NOMO-1 treated with DMSO at 0.1 percent for 48 hours (cell line): ENCODE measurements at regions not wholly inside any gene's neighbourhood (a gene's known extent, or its start where the extent isn't known, plus 50 kb on each side); places are given as distances from the start of the nearest gene placed in this dataset.
"Not testable (repeated sequence)": the region's sequence is repeated elsewhere in the genome, so short reads cannot be mapped to it uniquely, and the experiment has no call there.

Experiments
- DNase-seq: peaks from one replicate; lab custom pipeline; 2025; ENCODE audit not compliant: unreplicated experiment; lab: John Stamatoyannopoulos, UW

DNA sequence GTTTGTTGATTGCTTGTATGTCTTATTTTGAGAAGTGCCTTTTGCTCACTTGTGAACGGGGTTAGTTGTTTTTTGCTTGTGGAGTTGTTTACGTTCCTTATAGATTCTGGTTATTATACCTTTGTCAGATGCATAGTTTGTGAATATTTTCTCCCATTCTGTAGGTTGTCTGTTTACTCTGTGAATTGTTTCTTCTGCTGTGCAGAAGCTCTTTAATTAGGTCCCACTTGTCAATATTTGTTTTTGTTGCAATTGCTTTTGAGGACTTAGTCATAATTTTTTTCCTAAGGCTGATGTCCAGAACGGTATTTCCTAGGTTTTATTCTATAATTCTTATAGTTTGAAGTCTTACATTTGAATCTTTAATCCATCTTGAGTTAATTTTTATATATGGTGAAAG lies 285.3 kb upstream of the GADL1 start:
- DNase-seq, result no peak

DNA sequence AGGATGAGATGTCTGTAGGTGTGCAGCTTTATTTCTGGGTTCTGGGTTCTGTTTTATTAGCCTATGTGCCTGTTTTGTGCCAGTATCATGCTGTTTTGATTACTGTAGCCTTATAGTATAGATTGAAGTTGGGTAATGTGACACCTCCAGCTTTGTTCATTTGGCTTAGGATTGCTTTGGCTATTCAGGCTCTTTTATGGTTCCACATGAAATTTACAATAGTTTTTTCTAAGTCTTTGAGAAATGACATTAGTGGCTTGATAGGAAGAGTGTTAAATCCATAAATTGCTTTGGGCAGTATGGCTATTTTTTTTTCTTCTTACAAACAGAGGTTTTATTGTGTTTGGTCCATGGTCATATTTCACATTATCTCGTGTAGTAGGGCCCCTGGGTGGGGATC lies 285.8 kb upstream of the GADL1 start:
- no peak for DNase-seq

DNA sequence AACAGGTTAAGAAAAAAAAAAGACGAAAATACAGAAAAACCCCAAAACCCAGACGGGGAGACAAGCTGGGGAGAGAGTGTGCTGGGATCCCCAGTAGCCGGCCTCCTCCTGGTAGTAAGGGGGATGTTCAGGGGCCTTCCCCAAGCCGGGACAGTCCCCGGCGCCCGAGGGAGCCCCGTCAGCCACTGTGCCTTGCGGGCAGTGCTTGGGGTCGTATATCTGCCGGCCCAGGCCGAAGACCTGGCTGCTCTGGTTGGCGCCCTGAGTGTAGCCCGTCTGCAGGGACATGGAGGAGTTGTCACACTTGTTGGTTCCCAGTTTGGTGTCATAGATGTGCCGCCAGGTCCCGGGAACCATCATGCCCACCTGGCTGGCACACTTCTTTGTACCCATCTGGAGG lies 287.2 kb upstream of the GADL1 start:
- DNase-seq, result no peak

DNA sequence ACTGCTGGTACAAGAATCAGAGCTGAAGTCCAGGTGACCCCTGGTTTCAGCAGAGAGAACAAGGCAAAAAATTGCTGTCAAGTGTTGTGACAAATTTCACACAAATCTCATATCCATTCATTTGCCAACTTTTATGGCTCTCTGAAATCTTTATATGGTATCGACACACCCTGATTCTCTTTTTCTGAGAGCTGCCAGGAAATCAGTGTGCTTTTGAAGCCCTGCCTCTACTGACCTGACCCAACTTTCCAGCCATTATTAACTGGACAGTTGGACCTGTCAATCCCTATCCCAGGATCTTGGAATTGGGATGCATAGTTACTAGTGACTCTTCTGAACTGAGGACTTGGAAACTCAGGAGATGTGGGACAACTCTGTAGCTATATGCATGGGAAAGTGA lies 288.2 kb upstream of the GADL1 start:
- no peak for DNase-seq

DNA sequence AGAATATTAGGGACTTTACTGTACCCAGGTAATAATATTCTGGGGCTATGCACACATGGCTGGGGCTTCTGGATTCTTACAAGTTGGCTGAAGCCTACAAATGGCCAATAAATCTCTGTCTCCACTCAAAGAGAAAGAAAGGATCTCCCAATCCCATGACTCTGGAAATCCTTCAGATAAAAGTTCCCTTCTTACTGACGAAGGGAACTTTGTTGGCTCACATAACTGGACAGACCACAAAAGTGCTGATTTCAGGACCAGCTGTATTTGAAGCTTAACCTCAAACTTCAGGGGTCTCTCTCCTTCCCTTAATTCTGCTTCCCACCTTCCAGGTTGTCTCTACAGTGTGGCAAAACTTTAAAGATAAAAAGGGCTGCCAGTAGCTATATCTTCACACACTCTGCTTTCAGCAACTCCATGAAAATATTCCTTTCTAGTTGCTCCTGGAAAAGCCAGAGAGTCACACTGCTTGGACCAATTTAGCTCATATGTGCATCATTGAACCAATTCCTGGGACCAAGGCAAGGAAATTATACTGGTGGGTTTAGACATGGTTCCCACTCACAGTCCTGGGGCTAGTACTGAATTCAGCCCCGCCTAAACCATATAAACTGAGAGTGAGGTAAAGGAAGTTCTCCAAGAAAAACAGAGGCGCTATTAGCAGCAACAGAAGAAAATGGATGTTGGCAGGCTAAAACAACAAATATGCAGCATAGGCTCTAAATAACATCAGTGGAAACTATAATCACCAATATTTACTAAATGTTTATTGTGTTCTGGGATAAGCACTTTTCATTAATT lies 290.0 kb upstream of the GADL1 start:
- no peak for DNase-seq

DNA sequence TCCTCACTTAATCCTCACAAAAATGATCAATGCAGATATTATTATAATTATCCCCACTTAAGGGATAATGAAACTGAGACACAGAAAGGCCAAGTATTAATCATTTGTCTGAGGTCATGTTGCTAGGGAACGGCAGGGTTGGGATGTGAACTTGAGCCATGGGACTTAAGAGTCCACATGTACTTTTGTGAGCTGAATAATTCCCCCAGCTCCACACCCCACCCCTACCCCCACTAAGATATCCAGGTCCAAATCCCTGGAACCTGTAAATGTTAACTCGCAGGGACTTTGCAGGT lies 290.5 kb upstream of the GADL1 start:
- DNase-seq, result no peak

DNA sequence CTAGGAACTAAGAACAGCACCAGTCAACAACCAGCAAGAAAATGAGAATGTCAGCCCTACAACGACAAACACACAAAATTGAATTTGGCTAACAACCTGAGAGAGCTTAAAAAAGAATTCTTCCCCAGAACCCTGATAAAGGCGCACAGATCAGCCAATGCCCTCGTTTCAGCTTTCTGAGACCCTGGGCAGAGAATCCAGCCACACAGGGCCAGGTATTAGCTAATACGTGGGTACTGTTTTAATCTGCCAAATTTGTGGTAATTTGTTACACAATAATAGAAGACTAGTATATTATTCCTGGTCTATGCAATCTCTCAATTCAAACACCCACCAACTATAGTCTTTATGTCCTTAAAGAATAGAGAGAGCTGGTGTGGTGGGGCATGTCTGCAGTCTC lies 291.6 kb upstream of the GADL1 start:
- DNase-seq, result no peak

DNA sequence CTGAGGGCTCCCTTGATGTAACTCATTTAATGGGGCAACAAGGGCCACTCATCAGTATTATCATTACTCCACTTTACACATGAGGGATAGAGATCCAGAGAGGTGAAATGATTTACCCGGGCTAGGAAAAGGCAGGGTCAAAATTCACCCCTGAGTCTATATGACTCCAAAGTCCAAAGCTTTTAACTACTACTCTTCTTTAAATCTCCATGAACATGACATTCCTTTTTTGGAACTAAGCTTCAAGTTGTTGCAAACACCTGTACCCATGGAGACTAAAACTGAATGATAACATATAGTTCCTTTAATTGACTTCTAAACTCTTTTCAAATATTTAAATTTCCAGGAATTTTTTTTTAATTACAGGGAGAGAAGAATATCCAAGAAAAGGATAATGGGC lies 292.9 kb upstream of the GADL1 start:
- no peak for DNase-seq

DNA sequence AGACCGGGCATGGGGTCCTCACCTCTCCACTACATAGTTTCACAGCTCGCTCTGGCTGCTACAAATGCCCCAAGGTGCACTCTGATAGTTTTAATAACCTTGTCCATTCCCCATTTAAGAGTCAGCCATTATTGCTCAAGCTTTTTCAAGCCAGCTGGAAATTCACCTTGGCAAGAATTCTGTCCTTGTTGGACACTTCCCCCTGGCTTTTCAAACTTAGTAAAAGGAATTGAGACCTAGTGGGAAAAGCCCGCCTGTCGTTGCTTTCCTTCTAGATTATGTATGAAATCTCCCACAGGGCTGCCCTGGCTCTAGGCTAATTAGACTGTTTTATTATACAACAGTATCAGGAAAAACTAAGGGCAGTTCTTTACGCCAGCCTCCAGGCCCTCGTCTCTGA lies 293.7 kb upstream of the GADL1 start:
- DNase-seq, result no peak

DNA sequence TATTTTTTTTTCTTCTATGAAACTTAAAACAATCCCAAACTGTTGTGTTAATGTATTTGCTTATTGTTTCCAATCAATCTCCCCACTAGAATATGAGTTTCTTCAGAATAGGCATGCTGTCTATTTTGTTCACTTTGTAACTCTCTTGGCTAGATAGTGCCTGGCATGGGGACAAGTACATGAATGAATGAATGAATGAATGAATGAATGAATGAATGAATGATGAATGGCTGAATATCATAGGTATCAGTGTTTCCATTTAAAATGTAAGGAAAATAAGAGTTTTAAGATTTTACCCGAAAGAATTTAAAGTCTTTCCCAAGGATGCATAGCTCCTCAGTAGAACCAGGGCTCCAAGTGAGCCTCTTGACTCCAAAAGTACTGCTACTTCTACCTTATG lies 294.9 kb upstream of the GADL1 start:
- no peak for DNase-seq

DNA sequence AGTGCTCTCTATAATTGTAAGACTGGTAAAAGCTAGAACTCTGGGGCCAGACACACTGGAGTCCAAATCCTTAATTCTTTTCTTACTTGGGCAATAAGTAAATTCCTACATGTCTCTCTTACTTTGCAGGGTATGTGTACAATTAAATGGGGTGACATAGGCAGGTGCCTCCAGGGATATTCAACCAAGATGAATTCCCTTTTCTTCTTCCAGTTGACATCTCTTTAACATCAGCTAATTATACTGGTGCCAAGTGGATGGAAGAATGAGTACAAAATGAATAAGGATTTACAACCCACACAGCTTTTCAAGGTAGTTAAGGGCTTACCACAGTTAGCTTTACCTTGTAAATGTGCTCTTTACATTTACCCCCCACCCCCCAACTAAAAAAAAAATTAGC lies 295.5 kb upstream of the GADL1 start:
- DNase-seq, result no peak

DNA sequence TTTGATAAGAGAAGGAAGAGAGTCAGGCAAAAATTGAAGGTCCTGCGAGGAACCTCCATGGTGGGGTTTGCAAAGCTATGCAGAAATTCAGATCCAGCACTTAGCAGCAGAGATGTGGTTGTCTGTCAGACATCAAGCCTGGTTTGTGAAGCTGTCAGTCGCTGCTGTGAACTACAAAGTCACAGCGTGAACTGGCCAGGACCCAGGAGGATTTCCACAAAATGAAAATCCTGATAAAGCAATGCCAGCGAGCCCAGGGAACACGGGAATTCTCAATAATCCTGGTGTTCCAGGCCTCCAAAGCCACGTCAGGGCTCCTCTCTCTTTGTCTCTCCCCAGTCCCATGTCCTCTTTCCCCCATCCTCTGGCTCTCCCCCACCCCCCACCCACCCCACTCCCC lies 296.9 kb upstream of the GADL1 start:
- no peak for DNase-seq

DNA sequence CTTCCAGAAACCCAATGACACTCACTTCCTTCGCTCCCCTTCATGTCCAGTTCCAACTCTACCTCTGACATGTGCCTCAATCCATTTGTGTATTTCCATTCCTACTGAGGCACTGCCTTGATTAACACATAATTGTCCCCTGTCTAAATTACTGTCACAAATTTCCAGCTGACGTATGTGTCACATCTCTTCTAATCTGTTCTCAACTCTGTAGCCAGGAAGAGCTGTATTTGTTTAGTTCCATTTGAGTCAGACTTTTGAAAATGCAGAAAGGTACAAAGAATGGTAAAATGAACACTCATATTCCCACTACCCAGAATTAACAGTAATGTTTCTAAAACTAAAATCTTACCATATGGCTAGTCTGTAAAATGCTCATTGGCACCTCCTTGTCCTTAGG lies 299.0 kb upstream of the GADL1 start:
- DNase-seq, result no peak

DNA sequence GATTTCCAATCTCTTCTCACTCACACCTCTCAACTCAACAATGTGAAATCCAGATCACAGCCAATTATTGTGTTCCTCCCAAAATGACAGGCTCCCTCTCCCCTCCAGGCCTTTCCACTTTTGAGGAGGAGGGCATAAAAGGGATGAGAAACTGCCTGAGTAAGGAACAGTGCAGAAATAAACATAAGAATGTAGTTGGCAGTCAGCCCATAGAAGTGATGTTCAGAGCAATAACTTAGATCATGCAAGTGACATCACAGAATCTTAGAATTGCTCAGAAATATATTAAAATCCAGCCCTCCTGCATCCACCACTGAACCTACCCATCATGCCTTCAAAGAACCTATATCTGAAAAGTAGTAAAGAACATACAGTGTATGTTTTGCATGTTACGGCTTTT lies 299.4 kb upstream of the GADL1 start:
- DNase-seq, result no peak

DNA sequence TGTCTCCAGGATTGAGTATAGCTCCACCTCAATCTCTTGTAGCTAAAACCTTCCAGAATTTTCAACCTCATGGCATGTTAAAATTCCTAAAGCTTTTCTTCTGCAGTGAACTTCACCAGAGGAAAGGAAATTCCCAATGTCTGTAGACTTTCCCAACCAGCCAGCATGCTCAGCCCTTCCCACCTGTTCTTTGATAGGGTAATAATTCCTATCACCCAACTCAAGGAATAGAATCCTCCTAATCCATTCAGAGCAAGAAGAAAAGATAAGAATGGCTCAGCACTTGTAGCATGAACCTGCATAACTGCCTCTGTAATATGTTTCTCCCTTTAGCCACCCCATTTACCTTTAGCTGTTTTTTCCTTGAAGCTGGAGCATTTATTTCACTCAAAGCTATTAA lies 301.8 kb upstream of the GADL1 start:
- DNase-seq, result no peak

DNA sequence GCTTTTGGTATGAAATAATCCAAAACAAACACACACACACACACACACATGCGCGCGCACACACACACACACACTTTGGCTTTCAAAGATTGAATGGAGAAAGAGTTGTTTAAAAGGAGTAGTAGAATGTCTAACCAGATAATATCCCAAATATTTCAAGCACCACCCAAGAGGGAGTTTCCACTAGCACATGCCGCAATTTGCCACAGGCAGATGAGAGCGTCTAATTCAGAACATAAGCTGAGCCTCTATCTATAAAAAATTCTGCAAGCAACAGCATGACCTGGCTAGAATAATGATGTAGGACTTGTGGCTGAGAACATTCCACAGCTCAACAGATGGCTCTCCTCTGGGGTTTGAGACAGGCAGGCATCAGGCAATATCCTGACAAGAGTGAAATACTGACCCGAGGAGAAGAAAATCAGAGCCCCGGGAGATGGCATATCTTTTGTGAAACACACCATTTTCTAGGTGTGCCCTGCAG lies 302.5 kb upstream of the GADL1 start:
- DNase-seq, result no peak

DNA sequence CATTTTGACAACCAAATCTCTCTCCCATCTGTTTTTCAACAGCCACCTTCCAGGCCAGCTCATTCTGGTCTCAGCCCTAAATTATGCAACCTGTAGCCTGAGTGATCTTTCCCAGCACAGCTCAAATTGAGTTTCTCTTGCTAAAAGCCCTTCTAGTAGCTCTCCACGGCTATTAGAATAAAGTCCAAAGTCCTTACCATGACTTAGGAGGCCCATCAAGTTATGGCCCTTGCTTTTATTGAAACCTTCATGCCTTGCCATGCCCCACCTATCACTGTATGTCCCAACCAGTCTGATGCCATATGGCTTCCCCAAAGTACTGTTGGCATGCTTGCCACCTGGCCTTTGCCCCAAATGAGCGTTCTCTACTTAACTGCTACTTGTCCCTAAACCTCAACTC lies 303.5 kb upstream of the GADL1 start:
- DNase-seq, result no peak

DNA sequence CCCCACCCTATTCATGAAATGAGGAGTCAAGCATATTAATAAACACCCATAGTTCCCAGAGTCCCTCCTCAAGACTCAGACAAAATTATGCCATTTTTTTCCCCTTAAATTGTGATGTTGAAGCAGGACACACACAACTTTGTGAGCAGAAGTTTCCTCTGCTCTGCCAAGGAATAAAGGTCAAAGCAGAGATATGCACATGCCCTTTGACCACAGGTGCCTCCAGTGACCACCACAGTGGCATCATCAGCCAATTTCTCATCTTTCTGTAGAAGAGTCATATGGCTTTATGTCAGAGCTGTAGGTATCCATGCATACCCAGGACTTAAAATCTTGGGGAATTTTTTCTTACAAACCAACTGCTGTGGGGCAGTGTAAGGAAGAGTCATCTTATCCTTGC lies 304.4 kb upstream of the GADL1 start:
- no peak for DNase-seq

DNA sequence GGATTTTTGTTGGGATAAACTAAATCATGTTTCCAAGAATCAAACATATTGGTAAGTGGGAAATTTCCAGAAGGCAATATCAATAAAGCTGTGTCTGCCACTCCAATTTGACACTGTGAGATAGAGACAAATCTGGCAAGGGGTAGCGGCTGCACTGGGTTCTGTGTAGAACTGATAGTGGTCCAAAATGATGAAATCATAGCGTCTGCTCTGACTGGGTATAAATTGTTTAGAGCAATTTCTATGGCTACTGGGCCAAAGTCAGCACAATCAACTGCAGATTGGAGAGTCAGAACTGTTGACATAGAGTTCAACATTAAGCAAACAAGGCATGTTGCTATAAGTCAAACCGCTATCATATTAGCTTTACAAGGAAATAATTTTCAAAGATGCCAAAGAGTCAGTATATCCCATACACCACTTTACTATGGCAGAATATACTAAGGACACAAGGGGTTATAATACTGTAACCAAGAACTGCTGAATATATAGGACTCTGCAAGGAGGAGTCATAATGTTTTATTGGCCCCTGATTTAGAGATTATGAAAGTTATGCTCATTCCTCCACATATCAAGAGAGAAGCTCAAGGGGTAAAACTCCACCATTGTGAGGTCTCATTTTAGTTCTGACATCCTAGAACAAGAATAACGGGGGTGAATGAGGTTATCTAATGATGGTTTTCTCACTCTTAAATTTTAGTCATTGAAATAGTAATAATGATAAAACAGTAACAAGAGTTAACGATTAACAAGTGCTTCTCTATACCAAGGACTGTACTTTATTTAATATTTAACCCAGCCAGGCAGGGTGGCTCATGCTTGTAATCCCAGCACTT lies 309.7 kb upstream of the GADL1 start:
- no peak for DNase-seq

DNA sequence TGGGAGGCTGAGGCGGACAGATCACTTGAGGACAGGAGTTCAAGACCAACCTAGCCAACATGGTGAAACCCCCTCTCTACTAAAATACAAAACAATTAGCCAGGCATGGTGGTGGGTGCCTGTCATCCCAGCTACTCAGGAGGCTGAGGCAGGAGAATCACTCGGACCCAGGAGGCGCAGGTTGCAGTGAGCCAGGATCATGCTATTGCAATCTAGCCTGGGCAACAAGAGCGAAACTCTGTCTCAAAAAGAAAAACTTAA lies 310.3 kb upstream of the GADL1 start:
- not testable (repeated sequence) for DNase-seq

DNA sequence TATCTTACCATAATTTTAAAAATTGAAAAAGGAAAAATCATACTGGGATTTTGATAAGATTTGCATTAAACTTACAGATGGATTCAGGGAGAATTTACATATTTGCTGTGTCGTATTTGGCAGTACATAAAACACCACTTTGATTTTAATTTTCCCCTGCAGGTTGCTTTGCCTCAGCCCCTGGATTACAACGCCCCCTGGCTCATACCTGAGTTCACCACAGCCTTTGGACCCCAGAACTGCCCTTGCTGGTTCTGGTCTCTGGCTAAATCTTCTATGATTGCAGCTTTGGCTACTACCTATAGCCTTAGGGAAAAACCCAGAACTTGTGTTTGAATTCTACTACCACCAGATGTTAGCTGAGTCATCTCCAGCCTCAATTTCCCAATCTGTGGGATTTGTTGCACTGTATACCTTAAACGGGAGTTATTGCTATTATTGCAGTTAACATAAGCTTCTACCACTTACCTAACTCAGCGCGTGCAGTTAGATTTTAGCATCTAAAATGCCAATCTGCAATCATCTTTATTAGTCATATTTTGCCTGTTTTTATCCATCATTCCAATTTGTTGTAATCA lies 315.7 kb upstream of the GADL1 start:
- no peak for DNase-seq

DNA sequence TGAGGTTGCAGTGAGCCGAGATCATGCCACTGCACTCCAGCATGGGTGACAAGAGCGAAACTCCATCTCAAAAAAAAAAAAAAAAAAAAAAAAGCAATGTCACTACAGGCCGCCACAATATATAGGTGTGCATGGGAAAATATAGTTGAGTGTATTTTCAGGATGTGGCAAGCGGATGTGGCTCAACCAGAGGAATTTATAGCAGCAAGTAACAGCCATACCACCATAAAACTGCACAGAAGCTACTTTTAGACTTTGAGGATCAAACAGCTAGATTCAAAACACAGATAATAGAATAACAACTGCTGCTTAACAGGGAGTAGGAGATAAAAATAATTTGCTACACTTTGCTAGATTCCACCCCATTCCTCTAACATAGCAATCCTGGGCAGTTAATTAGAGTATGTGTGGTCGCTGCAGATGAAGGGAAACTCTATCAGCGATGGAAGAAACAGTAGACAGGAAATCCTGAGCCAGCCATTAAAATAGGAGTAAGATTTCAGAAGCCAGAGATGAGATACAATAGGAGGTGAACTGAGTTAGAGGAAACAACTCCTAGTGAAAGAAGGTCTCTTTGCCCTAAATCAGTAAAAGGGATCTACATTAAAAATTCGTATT lies 318.7 kb upstream of the STT3B start:
- DNase-seq, result peak; percentile 61
